Breast epithelium (tissue), 4 donors: ENCODE measurements at regions not wholly inside any gene's neighbourhood (a gene's known extent, or its start where the extent isn't known, plus 50 kb on each side); places are given as distances from the start of the nearest gene placed in this dataset.

Experiments used
- DNase-seq, 2 donors: peaks; one replicate each; pipeline ENCODE4 v3.0.0-alpha.2; 2019; ENCODE audit warnings: low spot score in 2 of 2
- H3K27ac ChIP-seq, 2 donors: fragments of 200-600 bp; sonication (generic) in 1 of 2; one replicate each; pipeline ENCODE4 v1.5.1; 2016 to 2019; ENCODE audit warnings: mild to moderate bottlenecking in 1 of 2
- H3K27me3 ChIP-seq, 2 donors: fragments of 200-600 bp; sonication (generic) in 1 of 2; one replicate each; pipeline versions ENCODE4 v1.5.1 to v1.6.0; 2017 to 2019; ENCODE audit warnings: control low read depth in 1 of 2, mild to moderate bottlenecking in 1 of 2
- H3K36me3 ChIP-seq: fragments of 200-600 bp; one replicate; pipeline ENCODE4 v1.5.1; 2019
- H3K4me1 ChIP-seq, 2 donors: fragments of 200-600 bp; sonication (generic); one replicate each; pipeline ENCODE4 v1.5.1; 2016 to 2019; ENCODE audit warnings: control low read depth in 1 of 2
- H3K4me3 ChIP-seq, 3 donors: fragments of 200-600 bp; sonication (generic); 1 replicate in 2 of 3; 2 replicates in 1 of 3; pipeline ENCODE4 v1.5.1; 2016 to 2019; ENCODE audit warnings: mild to moderate bottlenecking in 3 of 3, moderate library complexity in 2 of 3
- H3K9me3 ChIP-seq, 2 donors: fragments of 200-600 bp; sonication (generic) in 1 of 2; one replicate each; pipeline ENCODE4 v1.5.1; 2016 to 2019; ENCODE audit warnings: control low read depth in 1 of 2
- POLR2A ChIP-seq: fragments of 450-650 bp; IDR thresholded peaks from one replicate; pipeline ENCODE4 v1.6.1; 2016; ENCODE audit warnings: antibody characterized with exemption, mild to moderate bottlenecking, moderate library complexity
- POLR2AphosphoS5 ChIP-seq, 3 donors: sonication (generic); formaldehyde crosslinking; IDR thresholded peaks; one replicate each; pipeline ENCODE4 v1.6.1; 2017; ENCODE audit warnings: antibody characterized with exemption in 3 of 3
- intact Hi-C: fragments of 100-400 bp; cut with DNase I; formaldehyde crosslinking; loops from one replicate; pipeline ENCODE4 v1.15.1; 2023; ENCODE audit warnings: low total_unique reads
- TF ChIP-seq, protein P1 (sequence below), 3 donors: fragments of 450-650 bp; IDR thresholded peaks; one replicate each; pipeline ENCODE4 v1.5.1; 2016 to 2017; ENCODE audit warnings: antibody characterized with exemption in 3 of 3, mild to moderate bottlenecking in 3 of 3, moderate library complexity in 3 of 3

DNA sequence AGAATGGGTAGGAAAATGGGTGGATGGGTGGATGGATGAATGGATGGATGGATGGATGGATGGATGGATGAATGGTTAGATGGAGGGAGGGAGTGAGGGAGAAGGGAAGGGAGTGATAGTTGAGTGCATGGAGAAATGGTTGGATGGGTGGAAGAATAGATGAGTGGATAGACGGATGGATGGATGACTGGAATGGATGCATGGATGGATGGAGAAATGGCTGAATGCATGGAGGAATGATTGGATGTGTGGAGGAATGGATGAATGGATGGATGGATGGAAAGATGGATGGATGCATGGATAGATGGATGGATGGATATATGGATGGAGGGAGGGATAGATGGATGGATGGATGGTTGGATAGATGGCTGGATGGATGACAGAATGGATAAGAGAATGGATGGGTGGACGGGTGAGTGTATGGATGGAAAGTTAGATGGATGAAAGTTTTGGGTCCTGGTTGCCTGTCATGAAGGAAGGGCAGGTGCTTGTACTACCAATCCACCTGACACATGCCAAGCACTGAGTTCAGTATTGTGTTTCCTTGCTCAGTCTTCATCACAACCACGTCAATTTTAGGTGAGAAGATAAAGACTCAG, 286.5 kb upstream of the RTL1 start:
- intact Hi-C loops = no loop called here
- no peak overlapping the region for H3K4me3 ChIP-seq
- H3K4me1 ChIP-seq = no peaks in the 10 kb centered on the region
- H3K27me3 ChIP-seq = peaks cover 0 to 9% of the 10 kb centered on the region in 2 donors
- H3K36me3 ChIP-seq = no peaks in the 10 kb centered on the region
- DNase-seq = no peak
- TF ChIP-seq POLR2A (no peak), POLR2AphosphoS5 (IDR thresholded peaks at IDR 0.05) (no peak)
- TF ChIP-seq, protein P1, sequence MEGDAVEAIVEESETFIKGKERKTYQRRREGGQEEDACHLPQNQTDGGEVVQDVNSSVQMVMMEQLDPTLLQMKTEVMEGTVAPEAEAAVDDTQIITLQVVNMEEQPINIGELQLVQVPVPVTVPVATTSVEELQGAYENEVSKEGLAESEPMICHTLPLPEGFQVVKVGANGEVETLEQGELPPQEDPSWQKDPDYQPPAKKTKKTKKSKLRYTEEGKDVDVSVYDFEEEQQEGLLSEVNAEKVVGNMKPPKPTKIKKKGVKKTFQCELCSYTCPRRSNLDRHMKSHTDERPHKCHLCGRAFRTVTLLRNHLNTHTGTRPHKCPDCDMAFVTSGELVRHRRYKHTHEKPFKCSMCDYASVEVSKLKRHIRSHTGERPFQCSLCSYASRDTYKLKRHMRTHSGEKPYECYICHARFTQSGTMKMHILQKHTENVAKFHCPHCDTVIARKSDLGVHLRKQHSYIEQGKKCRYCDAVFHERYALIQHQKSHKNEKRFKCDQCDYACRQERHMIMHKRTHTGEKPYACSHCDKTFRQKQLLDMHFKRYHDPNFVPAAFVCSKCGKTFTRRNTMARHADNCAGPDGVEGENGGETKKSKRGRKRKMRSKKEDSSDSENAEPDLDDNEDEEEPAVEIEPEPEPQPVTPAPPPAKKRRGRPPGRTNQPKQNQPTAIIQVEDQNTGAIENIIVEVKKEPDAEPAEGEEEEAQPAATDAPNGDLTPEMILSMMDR (IDR thresholded peaks at IDR 0.05) = no peak
- H3K9me3 ChIP-seq = no peaks in the 10 kb centered on the region
- no peak overlapping the region for H3K27ac ChIP-seq

GRCh38 chr14:101191101-101191720, 287.7 kb upstream of the RTL1 start:
- intact Hi-C loops = no loop called here
- TF ChIP-seq POLR2AphosphoS5 (IDR thresholded peaks at IDR 0.05) = no peak
- TF ChIP-seq, protein P1 (IDR thresholded peaks at IDR 0.05) = no peak
- no peak for TF ChIP-seq POLR2A
- Histone ChIP-seq H3K4me3 (no peak overlapping the region), H3K36me3 (no peaks in the 10 kb centered on the region), H3K9me3 (no peaks in the 10 kb centered on the region), H3K4me1 (no peaks in the 10 kb centered on the region), H3K27me3 (peaks cover 0 to 3% of the 10 kb centered on the region in 2 donors), H3K27ac (no peak overlapping the region)
- DNase-seq = peak in 1 of 2 donors; percentile 15

GRCh38 chr14:101191721-101192660, 288.5 kb upstream of the RTL1 start:
- H3K27ac ChIP-seq = no peak overlapping the region
- H3K4me1 ChIP-seq = no peaks in the 10 kb centered on the region
- peaks cover 0 to 3% of the 10 kb centered on the region in 2 donors for H3K27me3 ChIP-seq
- DNase-seq = peak in 1 of 2 donors; percentile 37
- no peak for TF ChIP-seq POLR2AphosphoS5 (IDR thresholded peaks at IDR 0.05)
- intact Hi-C loops = no loop called here
- no peaks in the 10 kb centered on the region for H3K36me3 ChIP-seq
- no peaks in the 10 kb centered on the region for H3K9me3 ChIP-seq
- H3K4me3 ChIP-seq = no peak overlapping the region

DNA sequence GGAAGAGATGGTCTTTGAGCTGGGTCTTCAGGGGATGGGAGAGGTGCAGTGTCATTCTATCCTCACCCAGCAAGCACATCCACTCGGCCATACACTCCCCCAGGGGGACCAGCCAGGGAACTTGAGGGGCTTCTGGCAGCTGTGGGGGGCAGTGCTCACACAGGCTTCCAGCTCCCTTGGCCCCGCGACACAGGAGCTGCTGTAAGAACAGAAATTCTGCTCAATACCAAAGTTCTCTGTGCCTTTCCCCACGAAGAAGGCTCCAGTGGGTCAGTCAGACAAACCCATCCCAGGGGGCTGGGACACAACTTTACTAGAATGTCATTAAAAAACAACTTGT, 289.1 kb upstream of the RTL1 start:
- no peak overlapping the region for H3K27ac ChIP-seq
- intact Hi-C loops = no loop called here
- DNase-seq = no peak
- TF ChIP-seq, protein P1 (IDR thresholded peaks at IDR 0.05) = no peak
- no peak for TF ChIP-seq POLR2A
- no peak for TF ChIP-seq POLR2AphosphoS5 (IDR thresholded peaks at IDR 0.05)
- no peaks in the 10 kb centered on the region for H3K9me3 ChIP-seq
- H3K4me3 ChIP-seq = no peak overlapping the region
- peaks cover 0 to 3% of the 10 kb centered on the region in 2 donors for H3K27me3 ChIP-seq
- H3K4me1 ChIP-seq = no peaks in the 10 kb centered on the region
- no peaks in the 10 kb centered on the region for H3K36me3 ChIP-seq

GRCh38 chr14:101193106-101193844, 289.8 kb upstream of the RTL1 start:
- intact Hi-C loops = no loop called here
- DNase-seq = peak in 1 of 2 donors; percentile 46

More at GRCh38 chr14:101193106-101193844, 289.8 kb upstream of the RTL1 start:
- TF ChIP-seq, protein P1 (IDR thresholded peaks at IDR 0.05) = no peak
- no peak for TF ChIP-seq POLR2AphosphoS5 (IDR thresholded peaks at IDR 0.05)
- TF ChIP-seq POLR2A = no peak
- Histone ChIP-seq H3K27ac (no peak overlapping the region), H3K9me3 (no peaks in the 10 kb centered on the region), H3K4me1 (no peaks in the 10 kb centered on the region), H3K27me3 (peaks cover 0 to 3% of the 10 kb centered on the region in 2 donors), H3K4me3 (no peak overlapping the region), H3K36me3 (no peaks in the 10 kb centered on the region)
